Upper lobe of left lung (tissue), 4 donors: ENCODE measurements at regions not wholly inside any gene's neighbourhood (a gene's known extent, or its start where the extent isn't known, plus 50 kb on each side); places are given as distances from the start of the nearest gene placed in this dataset.

Experiments used
- CTCF ChIP-seq, 6 experiments: fragments of 450-650 bp in 4 of 6; fragments of 200-600 bp in 2 of 6; sonication (generic) in 2 of 6; IDR thresholded peaks; one replicate each; pipeline ENCODE4 v1.5.1; 2016 to 2019; ENCODE audit warnings: antibody characterized with exemption in 6 of 6
- EP300 ChIP-seq, 4 donors: sonication (generic); formaldehyde crosslinking; IDR thresholded peaks; one replicate each; pipeline ENCODE4 v1.5.1; 2017; ENCODE audit warnings: antibody characterized with exemption in 4 of 4, control low read depth in 2 of 4
- POLR2A ChIP-seq, 4 donors: fragments of 450-650 bp; IDR thresholded peaks; one replicate each; pipeline ENCODE4 v1.5.1; 2016 to 2017; ENCODE audit warnings: antibody characterized with exemption in 4 of 4, mild to moderate bottlenecking in 2 of 4

GRCh38 chr2:16728351-16729136, 62.9 kb upstream of the CYRIA start:
- TF ChIP-seq POLR2A (IDR thresholded peaks at IDR 0.05) (no peak), CTCF (IDR thresholded peaks at IDR 0.05) (no peak), EP300 (IDR thresholded peaks at IDR 0.05) (no peak)
